HCT116 (cell line): ENCODE measurements at regions not wholly inside any gene's neighbourhood (a gene's known extent, or its start where the extent isn't known, plus 50 kb on each side); places are given as distances from the start of the nearest gene placed in this dataset.

Experiments used
- ATAC-seq: fragments of 200-7000 bp; cut with Tn5 transposase; 2 replicates; pipeline ENCODE4 v1.9.1; 2020; ENCODE audit warnings: mild to moderate bottlenecking, moderate library complexity
- BruUV-seq: library from RNA; stranded (reverse); fragments of 400-500 nt; replicated peaks from 2 replicates; lab custom pipeline; 2021; lab: Mats Ljungman, UMichigan
- CTCF ChIA-PET: fragments of 300-600 bp; sonication (Branson Sonifier 250); formaldehyde crosslinking; loops from one replicate; lab custom pipeline; 2021; ENCODE audit warnings: antibody characterized with exemption; lab: Charles Lee
- POLR2A ChIA-PET: fragments of 300-600, 350-600 bp; sonication (Branson Sonifier 250); formaldehyde crosslinking; loops from one replicate; lab custom pipeline; 2021; ENCODE audit warnings: antibody characterized with exemption; lab: Charles Lee
- RAD21 ChIA-PET, 2 experiments: fragments of 300-600 bp; sonication (Branson Sonifier 250); formaldehyde crosslinking; loops; one replicate each; lab custom pipeline; 2023; ENCODE audit warnings: low total read pairs in 2 of 2; ENCODE audit not compliant: uncharacterized antibody in 2 of 2, unreplicated experiment in 2 of 2, low non-redundant PET in 1 of 2; lab: Charles Lee
- DNase-seq: peaks from one replicate; pipeline ENCODE4 v3.0.0-alpha.2; 2010; ENCODE audit warnings: low read depth, low spot score
- H2AFZ ChIP-seq: fragments of 200-600 bp; shearing (Covaris generic), sonication (generic); 2 replicates; pipeline ENCODE4 v1.6.1; 2017; ENCODE audit warnings: low read depth, mixed run types, mixed read lengths, antibody characterized with exemption, low read length; ENCODE audit not compliant: poor library complexity, severe bottlenecking
- H3K27ac ChIP-seq: 2 replicates; pipeline ENCODE4 v1.5.1; 2012; ENCODE audit warnings: low read depth, low read length
- H3K27me3 ChIP-seq: fragments of 200-600 bp; sonication (generic); 2 replicates; pipeline ENCODE4 v1.6.1; 2016; ENCODE audit warnings: mixed run types, low read length, mixed read lengths; ENCODE audit not compliant: insufficient read depth
- H3K36me3 ChIP-seq, 2 experiments: fragments of 200-500 bp in 1 of 2; fragments of 200-600 bp in 1 of 2; sonication (Bioruptor generic) in 1 of 2; sonication (generic) in 1 of 2; 2 replicates each; pipeline versions ENCODE4 v1.5.1 to v1.6.1; 2014 to 2016; ENCODE audit warnings: low read length in 2 of 2, inconsistent platforms in 1 of 2, mixed read lengths in 1 of 2, mixed run types in 1 of 2; ENCODE audit not compliant: insufficient read depth in 2 of 2, control insufficient read depth in 1 of 2
- H3K4me1 ChIP-seq, 2 experiments: fragments of 200-600 bp in 1 of 2; sonication (generic) in 1 of 2; 2 replicates each; pipeline versions ENCODE4 v1.5.1 to v1.6.1; 2012 to 2017; ENCODE audit warnings: low read length in 2 of 2, inconsistent platforms in 1 of 2, mild to moderate bottlenecking in 1 of 2, mixed read lengths in 1 of 2, mixed run types in 1 of 2, moderate library complexity in 1 of 2; ENCODE audit not compliant: insufficient read depth in 2 of 2, control insufficient read depth in 1 of 2
- H3K4me2 ChIP-seq: fragments of 200-600 bp; sonication (generic); 2 replicates; pipeline ENCODE4 v1.6.1; 2017; ENCODE audit warnings: mixed run types, low read length, mixed read lengths
- H3K4me3 ChIP-seq, 2 experiments: fragments of 200-600 bp in 1 of 2; sonication (generic) in 1 of 2; replicated peaks in 1 of 2; 2 replicates each; pipeline ENCODE4 v1.5.1; 2011 to 2016; ENCODE audit warnings: low read length in 2 of 2, control low read depth in 1 of 2, low read depth in 1 of 2, mild to moderate bottlenecking in 1 of 2, mixed read lengths in 1 of 2, mixed run types in 1 of 2
- H3K79me2 ChIP-seq: fragments of 200-600 bp; sonication (generic); 2 replicates; pipeline ENCODE4 v1.6.1; 2017; ENCODE audit warnings: mild to moderate bottlenecking, mixed run types, low read length, moderate library complexity, mixed read lengths; ENCODE audit not compliant: insufficient read depth
- H3K9ac ChIP-seq: fragments of 200-600 bp; sonication (generic); 2 replicates; pipeline ENCODE4 v1.6.1; 2016; ENCODE audit warnings: low read length, mixed read lengths
- H3K9me2 ChIP-seq: fragments of 200-600 bp; sonication (generic), shearing (Covaris generic); 2 replicates; pipeline ENCODE4 v1.6.1; 2017; ENCODE audit warnings: mixed run types, mild to moderate bottlenecking, moderate library complexity; ENCODE audit not compliant: insufficient read depth
- H3K9me3 ChIP-seq, 2 experiments: fragments of 200-500 bp in 1 of 2; fragments of 200-600 bp in 1 of 2; sonication (Bioruptor generic) in 1 of 2; sonication (generic) in 1 of 2; 2 replicates each; pipeline ENCODE4 v1.6.1; 2014 to 2017; ENCODE audit warnings: low read length in 2 of 2, mixed read lengths in 2 of 2, inconsistent platforms in 1 of 2, low read depth in 1 of 2, mild to moderate bottlenecking in 1 of 2, mixed run types in 1 of 2, moderate library complexity in 1 of 2; ENCODE audit not compliant: control insufficient read depth in 1 of 2, insufficient read depth in 1 of 2
- H4K20me1 ChIP-seq: fragments of 200-600 bp; sonication (generic), shearing (Covaris generic); 2 replicates; pipeline ENCODE4 v1.6.1; 2017; ENCODE audit warnings: mixed run types, mild to moderate bottlenecking, moderate library complexity; ENCODE audit not compliant: insufficient read depth
- ATF3 ChIP-seq: IDR thresholded peaks from 2 replicates; pipeline ENCODE4 v1.6.1; 2012
- CBX3 ChIP-seq: IDR thresholded peaks from 2 replicates; pipeline ENCODE4 v1.6.1; 2012; ENCODE audit warnings: low read depth
- CTCF ChIP-seq, 3 experiments: fragments of 200-600 bp in 1 of 3; sonication (generic) in 1 of 3; IDR thresholded peaks in 2 of 3; conservative IDR thresholded peaks in 1 of 3; 2 replicates each; pipeline ENCODE4 v1.5.1; 2012 to 2017; ENCODE audit warnings: low read depth in 2 of 3, low read length in 2 of 3, antibody characterized with exemption in 1 of 3, borderline replicate concordance in 1 of 3, control low read depth in 1 of 3, mild to moderate bottlenecking in 1 of 3, mixed read lengths in 1 of 3, mixed run types in 1 of 3, moderate library complexity in 1 of 3; ENCODE audit not compliant: insufficient read depth in 1 of 3
- EGR1 ChIP-seq: IDR thresholded peaks from 2 replicates; pipeline ENCODE4 v1.6.1; 2012; ENCODE audit warnings: low read depth
- ELF1 ChIP-seq: IDR thresholded peaks from 2 replicates; pipeline ENCODE4 v1.6.1; 2012; ENCODE audit warnings: low read depth, borderline replicate concordance
- EZH2 ChIP-seq: fragments of 200-600 bp; sonication (generic); IDR thresholded peaks from 2 replicates; pipeline ENCODE4 v1.6.1; 2017; ENCODE audit warnings: antibody characterized with exemption, mixed run types
- EZH2phosphoT487 ChIP-seq: fragments of 200-600 bp; IDR thresholded peaks from 2 replicates; pipeline ENCODE4 v1.6.1; 2018; ENCODE audit warnings: antibody characterized with exemption, borderline replicate concordance
- JUND ChIP-seq: IDR thresholded peaks from 2 replicates; pipeline ENCODE4 v1.6.1; 2012
- POLR2A ChIP-seq: IDR thresholded peaks from 2 replicates; pipeline ENCODE4 v1.7.0; 2011; ENCODE audit warnings: borderline replicate concordance; ENCODE audit not compliant: insufficient read depth, insufficient read length; ENCODE audit errors: extremely low read depth
- POLR2AphosphoS5 ChIP-seq: IDR thresholded peaks from 2 replicates; pipeline ENCODE4 v1.6.1; 2011; ENCODE audit warnings: mild to moderate bottlenecking, low read depth, low read length, moderate library complexity
- RAD21 ChIP-seq: IDR thresholded peaks from 2 replicates; pipeline ENCODE4 v1.6.1; 2012; ENCODE audit warnings: low read depth, mild to moderate bottlenecking
- REST ChIP-seq: IDR thresholded peaks from 2 replicates; pipeline ENCODE4 v1.6.1; 2012; ENCODE audit warnings: low read depth
- SIN3A ChIP-seq: IDR thresholded peaks from 2 replicates; pipeline ENCODE4 v1.6.1; 2012; ENCODE audit warnings: low read depth
- SRF ChIP-seq: IDR thresholded peaks from 2 replicates; pipeline ENCODE4 v1.6.1; 2012; ENCODE audit warnings: low read depth
- YY1 ChIP-seq: IDR thresholded peaks from 2 replicates; pipeline ENCODE4 v1.6.1; 2011; ENCODE audit warnings: low read length, low read depth, moderate library complexity, mild to moderate bottlenecking; ENCODE audit not compliant: insufficient replicate concordance; ENCODE audit errors: extremely low read depth
- ZFX ChIP-seq: fragments of 450-650 bp; IDR thresholded peaks from 2 replicates; pipeline ENCODE4 v1.6.1; 2017
- intact Hi-C: fragments of 100-400 bp; cut with micrococcal nuclease; formaldehyde crosslinking; loops from 2 replicates; pipeline ENCODE4 v1.10.0; 2022

- Histone ChIP-seq H3K79me2 (no peaks in the 10 kb centered on the region), H3K9me2 (no peaks in the 10 kb centered on the region)
- ChIA-PET POLR2A (no interaction called here), RAD21 (no interaction called here)
- no peak for TF ChIP-seq CBX3
- no peak for TF ChIP-seq EZH2phosphoT487
- no peak for TF ChIP-seq CTCF (IDR thresholded peaks at IDR 0.05 in 2 of 3, conservative IDR thresholded peaks at IDR 0.05 in 1 of 3; ENCODE audit: borderline replicate concordance in 1 of 3, insufficient read depth in 1 of 3, low read depth in 2 of 3, low read length in 2 of 3)
- TF ChIP-seq REST, result no peak
- TF ChIP-seq RAD21, result no peak
- TF ChIP-seq ATF3, result no peak
- no peak for TF ChIP-seq SRF
- TF ChIP-seq POLR2A, result no peak
- no peak for TF ChIP-seq ELF1
- no peak for TF ChIP-seq YY1
- TF ChIP-seq EGR1, result no peak
- TF ChIP-seq SIN3A, result no peak
- TF ChIP-seq POLR2AphosphoS5, result no peak
- TF ChIP-seq JUND, result no peak
- TF ChIP-seq ZFX, result no peak
- TF ChIP-seq EZH2, result no peak
- TF ChIP-seq, all 23 proteins: peak for 0
- Histone ChIP-seq H3K9me3 (no peaks in the 10 kb centered on the region), H3K9ac (no peak overlapping the region), H3K27me3 (no peaks in the 10 kb centered on the region), H3K27ac (no peak overlapping the region), H3K36me3 (no peaks in the 10 kb centered on the region), H4K20me1 (no peaks in the 10 kb centered on the region), H2AFZ (no peak overlapping the region), H3K4me3 (no peak overlapping the region), H3K4me2 (no peak overlapping the region), H3K4me1 (no peaks in the 10 kb centered on the region)
- CTCF ChIA-PET, result no interaction called here
- no TSS peak for BruUV-seq
- intact Hi-C loops, result no loop called here
- ATAC-seq, result no peak
- no peak for DNase-seq
Observed at GRCh38 chr10:123327896-123328295, 173.7 kb downstream of the BUB3 start.
